IMR-90 (cell line): ENCODE measurements at regions not wholly inside any gene's neighbourhood (a gene's known extent, or its start where the extent isn't known, plus 50 kb on each side); places are given as distances from the start of the nearest gene placed in this dataset.

Experiments
- ATAC-seq: fragments of 200-7000 bp; cut with Tn5 transposase; 2 replicates; pipeline ENCODE4 v1.9.1; 2020; ENCODE audit warnings: low read depth, mild to moderate bottlenecking, moderate library complexity
- BruUV-seq: library from RNA; stranded (reverse); fragments of 400-500 nt; replicated peaks from 2 replicates; lab custom pipeline; 2021; lab: Mats Ljungman, UMichigan
- CTCF ChIA-PET: fragments of 300-600 bp; formaldehyde crosslinking; extraction: SDS; loops from one replicate; lab custom pipeline; 2021; ENCODE audit warnings: antibody characterized with exemption; lab: Yijun Ruan, JAX
- POLR2A ChIA-PET: fragments of 300-600 bp; sonication (Branson Sonifier 250); formaldehyde crosslinking; loops from one replicate; lab custom pipeline; 2022; ENCODE audit warnings: antibody characterized with exemption; ENCODE audit not compliant: unreplicated experiment; lab: Charles Lee
- DNase-seq: peaks from one replicate; pipeline ENCODE4 v3.0.0; 2013
- H2AFZ ChIP-seq: replicated peaks from 2 replicates; pipeline ENCODE3; 2013; ENCODE audit warnings: low read length, mild to moderate bottlenecking; ENCODE audit not compliant: poor library complexity
- H2AK5ac ChIP-seq: 2 replicates; pipeline ENCODE4 v1.6.1; 2013; ENCODE audit warnings: low read depth, low read length, inconsistent platforms
- H2AK9ac ChIP-seq: replicated peaks from 2 replicates; pipeline ENCODE3; 2013; ENCODE audit warnings: mild to moderate bottlenecking, low read depth, low read length, moderate library complexity; ENCODE audit not compliant: poor library complexity
- H2BK120ac ChIP-seq: 2 replicates; pipeline ENCODE4 v1.6.1; 2013; ENCODE audit warnings: low read depth, low read length, inconsistent platforms
- H2BK15ac ChIP-seq: 3 replicates; pipeline ENCODE4 v1.6.1; 2013; ENCODE audit warnings: low read depth, low read length, inconsistent platforms
- H2BK20ac ChIP-seq: 2 replicates; pipeline ENCODE4 v1.6.1; 2013; ENCODE audit warnings: low read depth, mild to moderate bottlenecking, inconsistent platforms, low read length, moderate library complexity
- H2BK5ac ChIP-seq: 2 replicates; pipeline ENCODE4 v1.6.1; 2013; ENCODE audit warnings: mild to moderate bottlenecking, low read depth, low read length, inconsistent platforms; ENCODE audit not compliant: poor library complexity, severe bottlenecking
- H3K14ac ChIP-seq: replicated peaks from 2 replicates; pipeline ENCODE4 v1.6.1; 2013; ENCODE audit warnings: low read depth, low read length, inconsistent platforms
- H3K18ac ChIP-seq: 2 replicates; pipeline ENCODE4 v1.6.1; 2013; ENCODE audit warnings: low read depth, low read length, control low read depth
- H3K23ac ChIP-seq: 2 replicates; pipeline ENCODE4 v1.6.1; 2013; ENCODE audit warnings: low read depth, low read length, inconsistent platforms
- H3K27ac ChIP-seq: 2 replicates; pipeline ENCODE4 v1.5.1; 2013; ENCODE audit warnings: mild to moderate bottlenecking, control low read depth, low read length; ENCODE audit not compliant: insufficient read depth
- H3K27me3 ChIP-seq: 2 replicates; pipeline ENCODE4 v1.6.1; 2013; ENCODE audit warnings: low read length; ENCODE audit not compliant: control insufficient read depth, insufficient read depth
- H3K36me3 ChIP-seq: 2 replicates; pipeline ENCODE4 v1.6.1; 2013; ENCODE audit warnings: low read length, mixed read lengths; ENCODE audit not compliant: control insufficient read depth, insufficient read depth
- H3K4ac ChIP-seq: 2 replicates; pipeline ENCODE4 v1.6.1; 2013; ENCODE audit warnings: low read depth, low read length, inconsistent platforms
- H3K4me1 ChIP-seq: 2 replicates; pipeline ENCODE4 v1.6.1; 2013; ENCODE audit warnings: low read length, mixed read lengths; ENCODE audit not compliant: control insufficient read depth, insufficient read depth
- H3K4me2 ChIP-seq: 2 replicates; pipeline ENCODE4 v1.6.1; 2013; ENCODE audit warnings: low read depth, mild to moderate bottlenecking, control low read depth, low read length, moderate library complexity
- H3K4me3 ChIP-seq: 2 replicates; pipeline ENCODE4 v1.5.1; 2013; ENCODE audit warnings: low read depth, mild to moderate bottlenecking, control low read depth, low read length, moderate library complexity; ENCODE audit not compliant: insufficient read depth
- H3K56ac ChIP-seq: 2 replicates; pipeline ENCODE4 v1.6.1; 2013; ENCODE audit warnings: low read length, inconsistent platforms; ENCODE audit not compliant: insufficient read depth; ENCODE audit errors: extremely low read depth
- H3K79me1 ChIP-seq, 2 experiments: 2 replicates each; pipeline ENCODE4 v1.6.1; 2013; ENCODE audit warnings: low read length in 2 of 2, inconsistent platforms in 1 of 2, low read depth in 1 of 2
- H3K9ac ChIP-seq: 2 replicates; pipeline ENCODE4 v1.6.1; 2013; ENCODE audit warnings: low read depth, low read length, control low read depth
- H3K9me1 ChIP-seq: 2 replicates; pipeline ENCODE4 v1.6.1; 2013; ENCODE audit warnings: low read length, inconsistent platforms; ENCODE audit not compliant: insufficient read depth
- H3K9me3 ChIP-seq: 2 replicates; pipeline ENCODE4 v1.6.1; 2013; ENCODE audit warnings: low read length; ENCODE audit not compliant: control insufficient read depth, insufficient read depth
- H4K20me1 ChIP-seq: 2 replicates; pipeline ENCODE4 v1.6.1; 2013; ENCODE audit warnings: low read length, inconsistent platforms; ENCODE audit not compliant: insufficient read depth
- H4K5ac ChIP-seq: 2 replicates; pipeline ENCODE4 v1.6.1; 2013; ENCODE audit warnings: mild to moderate bottlenecking, low read depth, low read length, control low read depth
- H4K8ac ChIP-seq, 2 experiments: 2 replicates each; pipeline ENCODE4 v1.6.1; 2013; ENCODE audit warnings: low read depth in 2 of 2, low read length in 2 of 2, control low read depth in 1 of 2, inconsistent platforms in 1 of 2
- H4K91ac ChIP-seq: 2 replicates; pipeline ENCODE4 v1.6.1; 2013; ENCODE audit warnings: low read depth, low read length, inconsistent platforms; ENCODE audit not compliant: insufficient read depth
- FOS ChIP-seq: fragments of 150-350 bp; IDR thresholded peaks from 2 replicates; pipeline ENCODE4 v1.6.1; 2016; ENCODE audit warnings: low read depth, low read length
- POLR2A ChIP-seq: IDR thresholded peaks from 2 replicates; pipeline ENCODE4 v1.6.1; 2012; ENCODE audit warnings: mild to moderate bottlenecking, low read depth, low read length
- RFX5 ChIP-seq: IDR thresholded peaks from 2 replicates; pipeline ENCODE4 v1.8.0; 2012; ENCODE audit warnings: low read depth, mild to moderate bottlenecking, low read length, moderate library complexity
- WGBS, 2 experiments: methylation state at CpG; one replicate each; pipeline versions ENCODE4 v1.1.5 to v1.1.7; 2013; ENCODE audit warnings: missing lambda C conversion rate in 2 of 2; ENCODE audit not compliant: insufficient read length in 1 of 2; ENCODE audit errors: extremely low coverage in 2 of 2; 5-methylcytosine and 5-hydroxymethylcytosine counted together
- dilution Hi-C: fragments of 300-500 bp; cut with HindIII; formaldehyde crosslinking; loops from one replicate; pipeline ENCODE4 v1.14.3; 2018; ENCODE audit warnings: low sequenced_read_pairs; ENCODE audit not compliant: unreplicated experiment
- in situ Hi-C: fragments of 300-500 bp; cut with MboI; formaldehyde crosslinking; loops from 3 replicates; pipeline ENCODE4 v1.14.3; 2019; ENCODE audit warnings: low sequenced_read_pairs, inconsistent platforms, mixed read lengths
- intact Hi-C: fragments of 100-400 bp; cut with micrococcal nuclease; formaldehyde crosslinking; loops from 2 replicates; pipeline ENCODE4 v1.10.0; 2022
- TF ChIP-seq, protein P1 (sequence below): conservative IDR thresholded peaks from 2 replicates; pipeline ENCODE4 v1.5.1; 2012; ENCODE audit warnings: mild to moderate bottlenecking, low read depth, low read length, improper control_type of control experiment
- TF ChIP-seq, protein P2 (sequence below): fragments of 150-350 bp; IDR thresholded peaks from 2 replicates; pipeline ENCODE4 v1.6.1; 2017; ENCODE audit warnings: mild to moderate bottlenecking, antibody characterized with exemption, low read length, low read depth

DNA sequence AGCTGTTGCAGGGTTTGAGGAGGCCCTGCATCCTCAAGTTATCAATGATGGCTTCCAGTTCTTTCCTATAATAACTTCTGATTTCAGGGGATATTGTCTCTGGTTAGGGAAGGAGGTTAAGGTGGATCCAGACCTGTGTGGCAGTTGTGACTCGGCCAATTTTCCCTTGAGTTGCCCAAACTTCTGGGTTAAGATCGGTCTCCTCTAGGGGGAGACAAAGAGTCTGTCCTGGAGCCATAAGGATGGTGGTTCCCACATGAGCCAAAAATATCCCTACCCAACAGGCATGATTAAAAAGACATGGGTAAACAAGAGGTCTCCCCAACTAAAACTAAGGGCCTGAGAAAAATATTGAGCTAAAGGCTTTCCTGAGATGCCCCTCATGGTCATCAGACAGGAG, 227.5 kb upstream of the MDFIC2 start:
- Histone ChIP-seq H3K27me3 (peaks cover 34% of the 10 kb centered on the region), H2BK5ac (no peak overlapping the region), H3K79me1 (no peaks in the 10 kb centered on the region), H2AK5ac (no peak overlapping the region), H3K56ac (no peak overlapping the region), H4K5ac (no peak overlapping the region), H3K4ac (no peak overlapping the region), H3K9ac (no peak overlapping the region), H3K14ac (no peak overlapping the region), H4K91ac (no peak overlapping the region), H2AK9ac (no peak overlapping the region), H3K23ac (no peak overlapping the region), H2BK20ac (no peak overlapping the region), H2BK120ac (no peak overlapping the region), H3K4me3 (no peak overlapping the region), H4K8ac (no peak overlapping the region), H3K4me1 (no peaks in the 10 kb centered on the region), H3K36me3 (no peaks in the 10 kb centered on the region), H3K4me2 (no peak overlapping the region), H3K27ac (no peak overlapping the region), H3K18ac (no peak overlapping the region), H4K20me1 (no peaks in the 10 kb centered on the region), H2AFZ (no peak overlapping the region), H2BK15ac (no peak overlapping the region), H3K9me3 (no peaks in the 10 kb centered on the region), H3K9me1 (no peaks in the 10 kb centered on the region)
- no peak for TF ChIP-seq RFX5
- TF ChIP-seq, protein P1, sequence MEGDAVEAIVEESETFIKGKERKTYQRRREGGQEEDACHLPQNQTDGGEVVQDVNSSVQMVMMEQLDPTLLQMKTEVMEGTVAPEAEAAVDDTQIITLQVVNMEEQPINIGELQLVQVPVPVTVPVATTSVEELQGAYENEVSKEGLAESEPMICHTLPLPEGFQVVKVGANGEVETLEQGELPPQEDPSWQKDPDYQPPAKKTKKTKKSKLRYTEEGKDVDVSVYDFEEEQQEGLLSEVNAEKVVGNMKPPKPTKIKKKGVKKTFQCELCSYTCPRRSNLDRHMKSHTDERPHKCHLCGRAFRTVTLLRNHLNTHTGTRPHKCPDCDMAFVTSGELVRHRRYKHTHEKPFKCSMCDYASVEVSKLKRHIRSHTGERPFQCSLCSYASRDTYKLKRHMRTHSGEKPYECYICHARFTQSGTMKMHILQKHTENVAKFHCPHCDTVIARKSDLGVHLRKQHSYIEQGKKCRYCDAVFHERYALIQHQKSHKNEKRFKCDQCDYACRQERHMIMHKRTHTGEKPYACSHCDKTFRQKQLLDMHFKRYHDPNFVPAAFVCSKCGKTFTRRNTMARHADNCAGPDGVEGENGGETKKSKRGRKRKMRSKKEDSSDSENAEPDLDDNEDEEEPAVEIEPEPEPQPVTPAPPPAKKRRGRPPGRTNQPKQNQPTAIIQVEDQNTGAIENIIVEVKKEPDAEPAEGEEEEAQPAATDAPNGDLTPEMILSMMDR = no peak
- TF ChIP-seq FOS = no peak
- TF ChIP-seq, protein P2, sequence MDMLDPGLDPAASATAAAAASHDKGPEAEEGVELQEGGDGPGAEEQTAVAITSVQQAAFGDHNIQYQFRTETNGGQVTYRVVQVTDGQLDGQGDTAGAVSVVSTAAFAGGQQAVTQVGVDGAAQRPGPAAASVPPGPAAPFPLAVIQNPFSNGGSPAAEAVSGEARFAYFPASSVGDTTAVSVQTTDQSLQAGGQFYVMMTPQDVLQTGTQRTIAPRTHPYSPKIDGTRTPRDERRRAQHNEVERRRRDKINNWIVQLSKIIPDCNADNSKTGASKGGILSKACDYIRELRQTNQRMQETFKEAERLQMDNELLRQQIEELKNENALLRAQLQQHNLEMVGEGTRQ = no peak
- TF ChIP-seq POLR2A = no peak
- dilution Hi-C loops = no loop called here
- DNase-seq (no peak), ATAC-seq (no peak)
- intact Hi-C loops = no loop called here
- BruUV-seq = no TSS peak
- ChIA-PET CTCF (interaction anchor here (0.6 kb wide), 2 partner anchors 11 to 464 kb away, joined by 3 to 4 read pairs; no protein-coding TSS in a partner anchor), POLR2A (no interaction called here)
- in situ Hi-C loops = loop anchor here (10.0 kb wide), 2 partner anchors 765 to 1115 kb away; no protein-coding TSS in a partner anchor
- no CpG with 5 or more reads among the region's 2 CpGs for whole genome bisulfite sequencing, 2 experiments
